Motor neuron (in vitro differentiated cells): ENCODE measurements at regions not wholly inside any gene's neighbourhood (a gene's known extent, or its start where the extent isn't known, plus 50 kb on each side); places are given as distances from the start of the nearest gene placed in this dataset.

Experiments
- ATAC-seq, 8 experiments: fragments of 200-7000 bp; cut with Tn5 transposase; replicated peaks in 6 of 8; 2 replicates each; pipeline ENCODE4 v1.8.0; 2021; ENCODE audit warnings: mild to moderate bottlenecking in 8 of 8, moderate library complexity in 8 of 8
- H3K27ac ChIP-seq, 2 donors: fragments of 250-450 bp; sonication (Bioruptor Pico); 2 replicates each; pipeline ENCODE4 v1.9.0; 2021; ENCODE audit warnings: antibody characterized with exemption in 2 of 2, mild to moderate bottlenecking in 2 of 2, moderate library complexity in 1 of 2
- H3K4me1 ChIP-seq, 2 donors: fragments of 250-450 bp; sonication (Bioruptor Pico); replicated peaks in 1 of 2; 2 replicates each; pipeline ENCODE4 v1.6.1; 2021; ENCODE audit warnings: antibody characterized with exemption in 2 of 2, mild to moderate bottlenecking in 2 of 2, moderate library complexity in 1 of 2
- H3K4me3 ChIP-seq, 5 donors: fragments of 250-450 bp; sonication (Bioruptor Pico); 2 replicates each; pipeline ENCODE4 v1.9.0; 2021; ENCODE audit warnings: antibody characterized with exemption in 5 of 5, mild to moderate bottlenecking in 5 of 5, moderate library complexity in 4 of 5
- WGBS, 10 experiments: fragments of 450-650 bp; shearing (Covaris generic); methylation state at CpG; one replicate each; pipeline ENCODE4 v1.0.0; 2022; 5-methylcytosine and 5-hydroxymethylcytosine counted together
- in situ Hi-C, 9 experiments: fragments of 400-800 bp; cut with MboI; loops; one replicate each; pipeline ENCODE4 v1.15.0; 2021; ENCODE audit warnings: low sequenced_read_pairs in 9 of 9, low pct_unique_long_range_greater_than_20kb in 2 of 9; ENCODE audit not compliant: unreplicated experiment in 9 of 9

DNA sequence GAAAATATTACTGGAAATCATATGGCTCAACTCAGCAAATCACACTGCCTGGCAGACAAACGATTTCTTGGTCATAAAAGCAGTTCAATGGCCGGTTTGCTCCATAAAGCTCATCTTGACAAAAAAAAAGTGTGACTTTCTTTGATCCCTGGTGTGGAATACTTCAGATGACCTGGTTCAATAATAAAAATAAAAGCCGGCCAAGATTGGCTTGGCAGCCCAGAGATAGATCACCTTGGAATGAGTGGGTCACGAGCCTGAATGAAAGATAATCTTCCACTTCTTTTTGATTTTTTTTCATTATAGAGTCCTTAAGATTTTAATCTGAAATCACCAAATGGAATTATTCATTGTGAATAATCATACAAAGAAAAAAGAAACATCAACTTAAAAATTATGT is 445.3 kb upstream of the CITED2 start:
- 47 to 95% (median 57%) methylated on average over 2 to 4 of the region's 4 CpGs for WGBS, 10 experiments

DNA sequence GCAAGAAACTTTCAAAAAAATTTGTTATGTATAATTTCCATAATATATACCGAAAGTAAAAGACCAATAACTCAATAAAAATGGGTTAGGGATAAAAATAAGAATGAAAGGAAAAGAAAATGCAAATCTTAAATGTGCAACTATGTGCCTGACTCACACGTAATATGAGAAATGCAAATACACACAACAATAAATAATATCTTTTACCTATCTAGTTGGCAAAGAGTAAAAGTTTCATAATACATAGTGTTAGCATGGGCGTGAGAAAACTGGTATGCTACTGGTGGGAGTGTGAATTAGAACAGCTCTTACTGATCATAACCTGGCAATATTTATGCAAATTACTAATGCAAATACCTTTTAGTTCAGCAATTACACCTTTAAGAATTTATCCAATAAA is 438.5 kb upstream of the CITED2 start:
- 26 to 100% (median 88%) methylated on average over 2 to 3 of the region's 3 CpGs for WGBS, 10 experiments
- peak in 1 of 8 experiments; percentile 50 for ATAC-seq
- in situ Hi-C loops = no loop called here
- H3K4me3 ChIP-seq = no peak overlapping the region
- H3K4me1 ChIP-seq = no peaks in the 10 kb centered on the region
- no peak overlapping the region for H3K27ac ChIP-seq

More for the DNA sequence above, 445.3 kb upstream of the CITED2 start:
- in situ Hi-C loops = no loop called here
- peak in 3 of 8 experiments; percentile 43 to 60 (median 52) for ATAC-seq
- no peak overlapping the region for H3K4me3 ChIP-seq
- no peak overlapping the region for H3K27ac ChIP-seq
- H3K4me1 ChIP-seq = peaks cover 0 to 16% of the 10 kb centered on the region in 2 donors

DNA sequence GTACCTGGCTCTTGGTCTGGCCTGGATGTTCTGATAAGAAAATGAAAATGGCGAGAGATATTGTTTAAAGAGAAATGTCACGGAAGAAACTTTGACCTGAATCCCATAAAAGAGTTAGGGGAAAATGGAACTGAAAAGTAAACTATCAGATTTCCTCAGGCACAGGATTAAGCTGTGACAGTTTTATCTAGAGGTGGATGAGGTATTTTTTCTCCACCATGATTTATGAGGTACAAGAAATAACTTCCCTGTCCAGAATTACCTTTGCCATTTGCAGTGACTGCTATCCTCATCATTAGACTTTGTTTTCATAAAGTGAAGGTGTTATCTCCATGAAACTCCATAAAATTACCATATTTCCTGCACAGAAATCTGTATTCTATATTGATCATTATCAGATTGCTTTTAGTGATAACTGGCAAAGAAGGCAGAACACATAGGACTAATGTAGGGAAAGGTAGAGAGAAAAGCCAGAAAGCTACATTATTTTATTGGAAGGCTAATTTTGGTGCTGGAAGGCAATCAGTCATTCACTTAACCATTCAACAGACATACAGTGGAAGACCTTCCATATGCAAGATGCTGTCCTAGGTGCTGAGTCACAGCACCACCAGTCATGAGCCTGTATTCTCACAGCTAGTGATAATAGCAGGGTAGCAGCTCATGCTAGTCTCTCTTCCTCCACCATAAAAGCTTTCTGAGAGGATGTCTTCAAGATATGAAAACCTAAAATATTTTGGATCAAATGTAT is 427.3 kb upstream of the CITED2 start:
- Histone ChIP-seq H3K27ac (no peak overlapping the region), H3K4me1 (no peaks in the 10 kb centered on the region), H3K4me3 (no peak overlapping the region)
- in situ Hi-C loops = no loop called here
- 65 to 100% (median 100%) methylated on average over 1 to 2 of the region's 2 CpGs for WGBS, 10 experiments
- peak; percentile 44 to 89 (median 80) for ATAC-seq

DNA sequence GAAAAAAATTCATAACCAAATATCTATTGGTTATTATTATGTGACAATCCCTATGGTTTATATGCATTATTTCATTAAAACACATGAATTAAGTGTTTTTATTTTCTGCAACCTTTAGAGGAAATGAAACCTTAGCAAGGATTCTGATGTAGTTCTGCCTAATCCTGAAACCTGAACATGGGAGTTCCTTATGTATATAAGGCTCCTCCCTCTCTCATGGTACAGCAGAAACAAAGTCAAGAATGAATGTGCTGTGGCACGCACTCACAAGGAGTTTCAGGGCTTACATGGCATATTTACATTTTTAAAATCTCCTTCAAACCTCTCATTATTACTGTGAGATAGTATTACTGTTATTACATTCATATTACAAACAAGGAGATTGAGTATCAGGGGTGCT is 426.4 kb upstream of the CITED2 start:
- Histone ChIP-seq H3K4me1 (no peaks in the 10 kb centered on the region), H3K27ac (no peak overlapping the region), H3K4me3 (no peak overlapping the region)
- in situ Hi-C loops = no loop called here
- 33 to 100% (median 83%) methylated on average over 1 of the region's 1 CpG; no CpG with 5 or more reads in 5 of the 10 experiments for WGBS, 10 experiments
- no peak for ATAC-seq

DNA sequence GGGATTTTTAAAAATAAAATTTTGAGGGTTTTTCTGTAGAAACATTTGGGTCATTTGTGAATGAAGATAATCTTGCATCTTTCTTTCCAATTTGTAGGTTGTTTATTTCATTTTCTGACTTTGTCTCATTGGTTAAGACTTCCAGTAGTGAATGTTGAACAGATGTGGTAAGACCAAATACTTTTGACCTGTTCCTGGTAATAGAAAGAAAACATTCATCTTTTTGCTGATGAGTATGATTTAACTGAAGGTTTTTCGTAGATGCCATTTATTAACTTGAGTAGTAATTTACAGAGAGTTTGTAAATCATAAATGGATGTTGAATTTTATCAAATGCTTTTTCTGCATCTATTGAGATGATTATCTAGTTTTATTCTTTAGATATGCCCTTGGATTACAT is 416.1 kb upstream of the CITED2 start:
- no peak for ATAC-seq
- H3K4me3 ChIP-seq = no peak overlapping the region
- 36 to 100% (median 92%) methylated on average over 1 of the region's 1 CpG; no CpG with 5 or more reads in 2 of the 10 experiments for WGBS, 10 experiments
- no peak overlapping the region for H3K27ac ChIP-seq
- no peaks in the 10 kb centered on the region for H3K4me1 ChIP-seq
- in situ Hi-C loops = no loop called here

DNA sequence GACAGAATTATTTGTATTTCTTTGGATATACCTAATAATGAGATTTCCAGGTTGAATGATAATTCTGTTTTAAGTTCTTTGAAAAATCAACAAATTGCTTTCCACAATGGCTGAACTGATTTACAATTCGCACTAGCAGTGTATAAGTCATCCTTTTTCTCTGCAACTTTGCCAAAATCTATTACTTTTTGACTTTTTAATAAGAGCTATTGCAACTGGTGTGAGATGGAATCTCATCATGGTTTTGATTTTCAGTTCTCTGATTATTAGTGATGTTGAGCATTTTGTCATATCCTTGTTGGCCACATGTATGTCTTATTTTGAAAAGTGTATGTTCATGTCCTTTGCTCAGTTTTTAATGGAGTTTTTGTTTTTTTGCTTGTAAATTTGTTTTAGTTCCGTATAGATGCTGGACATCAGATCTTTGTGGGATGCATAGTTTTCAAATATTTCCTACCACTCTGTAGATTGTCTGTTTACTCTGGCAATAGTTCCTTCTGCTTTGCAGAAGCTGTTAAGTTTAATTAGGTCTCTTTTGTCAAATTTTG is 409.8 kb upstream of the CITED2 start:
- Histone ChIP-seq H3K27ac (no peak overlapping the region), H3K4me3 (no peak overlapping the region), H3K4me1 (no peaks in the 10 kb centered on the region)
- in situ Hi-C loops = no loop called here
- ATAC-seq = no peak
- 79 to 100% (median 90%) methylated on average over 1 to 2 of the region's 2 CpGs for WGBS, 10 experiments

DNA sequence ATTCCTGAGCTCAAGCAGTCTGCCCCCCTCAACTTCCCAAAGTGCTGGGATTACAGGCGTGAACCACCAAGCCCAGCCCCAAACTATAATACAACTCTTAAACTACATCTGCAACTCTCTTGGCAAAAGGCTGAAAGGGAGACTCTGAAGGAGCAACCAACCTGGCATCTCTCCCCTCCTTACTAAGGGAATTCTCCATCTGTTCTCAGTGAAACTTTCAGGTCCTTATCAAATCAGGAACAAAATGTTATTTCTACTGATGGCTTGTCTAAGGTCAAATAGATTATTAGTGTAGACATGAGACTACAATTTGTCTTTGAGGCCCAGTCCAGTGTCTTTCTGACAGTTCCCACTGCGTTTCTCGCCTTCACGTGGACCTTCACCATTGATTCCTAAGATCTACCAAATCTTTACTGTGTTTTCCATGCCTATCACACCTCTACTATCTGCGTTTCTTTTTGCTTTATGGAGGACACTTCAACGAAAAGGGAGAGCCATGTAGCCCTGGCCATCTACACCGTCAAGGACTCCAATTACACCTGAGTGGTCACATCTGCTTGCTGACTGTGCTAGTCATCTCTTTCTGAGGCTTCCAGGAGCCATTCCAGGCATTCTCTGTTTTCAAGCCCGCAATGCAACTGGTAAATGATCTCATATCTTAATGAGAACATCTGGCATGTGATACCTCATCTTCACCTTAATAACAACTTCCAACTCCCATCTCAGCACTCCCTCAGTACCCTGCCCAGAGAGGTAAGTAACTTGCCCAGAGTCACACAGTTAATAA is 405.7 kb upstream of the CITED2 start:
- ATAC-seq = no peak
- H3K4me3 ChIP-seq = no peak overlapping the region
- H3K27ac ChIP-seq = no peak overlapping the region
- H3K4me1 ChIP-seq = peaks cover 37 to 41% of the 10 kb centered on the region in 2 donors
- in situ Hi-C loops = no loop called here
- 88 to 100% (median 92%) methylated on average over 1 to 6 of the region's 8 CpGs; no CpG with 5 or more reads in 1 of the 10 experiments for WGBS, 10 experiments

DNA sequence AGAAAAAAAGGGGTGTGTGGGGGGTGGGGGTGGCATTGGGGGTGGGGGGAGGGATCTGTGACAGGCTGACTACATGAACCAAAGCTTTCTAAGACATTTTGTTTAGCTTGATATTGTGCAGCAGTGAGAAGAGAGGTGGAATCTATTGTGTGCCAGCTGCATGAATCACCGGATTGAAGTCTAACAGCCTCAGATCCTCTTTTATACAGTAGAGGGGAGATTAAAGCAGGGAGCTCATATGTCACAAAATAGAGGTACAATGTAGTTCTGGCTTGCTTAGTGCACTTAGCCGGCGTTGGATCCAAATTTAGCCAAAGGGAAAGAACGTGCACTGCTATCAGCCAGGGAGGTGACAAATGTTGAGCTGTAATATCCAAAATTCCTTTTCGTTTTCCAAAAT is 404.2 kb upstream of the CITED2 start:
- in situ Hi-C loops = no loop called here

DNA sequence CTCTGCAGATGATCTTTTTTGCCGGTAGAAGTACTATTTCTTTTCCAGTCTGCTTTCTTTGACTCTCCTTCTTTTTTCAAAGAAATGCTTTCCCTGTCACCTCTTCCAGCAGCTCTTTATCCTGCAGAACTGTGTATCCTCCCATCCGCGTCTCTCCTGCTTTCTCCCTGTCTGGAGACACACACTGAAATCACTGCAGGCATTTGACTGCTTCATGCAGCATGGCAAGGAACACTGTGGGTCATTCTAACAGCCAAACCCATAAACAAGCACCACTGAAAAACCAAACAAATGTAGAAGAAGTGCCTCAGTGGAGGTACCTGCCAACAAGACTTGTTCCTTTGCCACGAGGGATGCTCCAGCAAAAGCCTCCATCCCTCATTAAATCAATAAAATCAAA is 403.7 kb upstream of the CITED2 start:
- in situ Hi-C loops = no loop called here
- WGBS, 10 experiments = 0 to 81% (median 46%) methylated on average over 1 to 4 of the region's 4 CpGs; no CpG with 5 or more reads in 2 of the 10 experiments

More for the DNA sequence above, 404.2 kb upstream of the CITED2 start:
- Histone ChIP-seq H3K27ac (peak overlapping the region in 1 of 2 donors; percentile 22), H3K4me3 (no peak overlapping the region), H3K4me1 (peaks cover 37 to 41% of the 10 kb centered on the region in 2 donors)
- WGBS, 10 experiments = 0 to 100% (median 40%) methylated on average over 1 to 4 of the region's 5 CpGs; no CpG with 5 or more reads in 1 of the 10 experiments
- ATAC-seq = peak in 5 of 8 experiments; percentile 70 to 81 (median 76)

DNA sequence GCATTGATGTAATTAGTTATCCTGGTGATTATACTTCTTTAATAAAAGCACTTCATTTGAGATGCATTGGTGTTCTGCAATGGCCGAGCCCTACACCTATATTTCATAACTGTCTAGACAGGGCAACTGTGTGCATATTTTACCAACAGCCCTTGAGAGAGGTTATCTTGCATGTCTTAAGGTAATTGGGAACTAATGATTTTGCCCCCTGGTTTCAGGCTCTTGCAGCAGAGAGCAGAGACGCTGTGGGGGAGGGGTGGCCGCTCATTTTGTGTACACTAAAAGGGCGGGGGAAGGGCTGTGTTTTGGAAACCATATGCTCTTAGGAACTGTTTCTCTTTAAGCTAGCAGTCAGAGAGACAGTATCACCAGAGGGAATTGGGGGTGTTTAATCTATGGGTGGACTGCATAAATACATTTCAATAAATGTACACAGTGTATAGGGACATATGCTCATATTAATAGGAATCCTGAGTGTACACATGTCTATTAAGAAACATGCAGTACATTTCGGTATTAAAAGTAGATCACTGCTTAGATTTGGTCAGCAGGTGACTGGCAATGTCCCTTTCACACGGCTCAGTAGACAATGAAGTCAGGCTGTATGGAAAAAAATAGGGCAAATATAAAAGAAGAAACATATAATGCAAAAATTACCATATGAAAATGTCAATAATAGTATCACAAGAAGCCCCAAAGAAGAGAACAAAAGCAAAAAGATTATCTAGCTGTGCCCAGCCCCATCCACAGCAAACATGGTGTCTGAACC is 402.9 kb upstream of the CITED2 start:
- peak in 6 of 8 experiments; percentile 30 to 93 (median 56) for ATAC-seq
- no peak overlapping the region for H3K4me3 ChIP-seq
- in situ Hi-C loops = no loop called here
- H3K27ac ChIP-seq = peak overlapping the region in 1 of 2 donors; percentile 41
- peaks cover 37 to 41% of the 10 kb centered on the region in 2 donors for H3K4me1 ChIP-seq
- WGBS, 10 experiments = 10 to 83% (median 36%) methylated on average over 1 to 4 of the region's 6 CpGs

More for the DNA sequence above, 403.7 kb upstream of the CITED2 start:
- no peak overlapping the region for H3K4me3 ChIP-seq
- peak in 6 of 8 experiments; percentile 9 to 71 (median 66) for ATAC-seq
- peaks cover 37 to 41% of the 10 kb centered on the region in 2 donors for H3K4me1 ChIP-seq
- H3K27ac ChIP-seq = peak overlapping the region; percentile 41 to 47

DNA sequence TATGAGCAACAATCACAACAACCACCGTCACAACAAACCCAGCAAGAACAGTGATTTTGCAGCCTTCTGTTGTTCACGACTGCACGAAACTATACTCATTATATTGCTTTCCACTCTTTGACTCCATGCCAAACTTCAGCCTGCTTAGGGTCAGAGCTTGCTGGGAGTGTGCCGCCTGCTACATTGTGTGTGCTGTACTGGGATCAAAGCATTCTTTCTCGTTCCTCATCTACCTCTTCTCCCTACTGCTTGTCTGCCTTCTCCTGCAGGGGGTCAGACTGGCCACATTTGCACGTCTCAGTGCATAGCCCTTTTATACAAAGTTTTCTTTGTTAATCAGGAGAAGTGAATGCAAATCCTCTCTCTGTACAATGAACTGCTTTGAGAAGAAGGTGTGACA is 401.6 kb upstream of the CITED2 start:
- in situ Hi-C loops = no loop called here
- H3K4me1 ChIP-seq = peaks cover 37 to 41% of the 10 kb centered on the region in 2 donors
- no peak overlapping the region for H3K4me3 ChIP-seq
- peak in 6 of 8 experiments; percentile 23 to 55 (median 42) for ATAC-seq
- no peak overlapping the region for H3K27ac ChIP-seq
- 6 to 83% (median 32%) methylated on average over 2 to 6 of the region's 6 CpGs; no CpG with 5 or more reads in 3 of the 10 experiments for WGBS, 10 experiments

DNA sequence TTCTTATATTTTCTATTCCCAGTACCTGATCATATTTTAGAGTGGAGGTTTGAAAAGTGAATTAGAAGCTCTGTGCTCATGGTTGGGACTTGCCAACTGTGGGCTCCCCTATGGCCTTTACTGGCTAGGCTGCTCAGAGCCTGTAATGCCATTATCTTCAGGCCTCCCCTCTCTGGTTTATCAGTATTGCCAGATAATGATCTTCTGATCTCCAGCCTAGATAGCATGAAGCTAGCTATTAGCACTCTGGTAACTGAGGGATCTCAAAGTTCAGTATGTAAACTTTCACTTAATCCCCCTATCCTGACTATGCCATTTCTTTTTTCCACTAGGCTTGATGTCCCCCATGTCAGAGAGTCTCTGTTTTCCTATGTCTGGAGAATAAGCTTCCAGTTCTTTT is 393.7 kb upstream of the CITED2 start:
- in situ Hi-C loops = no loop called here
- H3K4me1 ChIP-seq = peaks cover 0 to 10% of the 10 kb centered on the region in 2 donors
- ATAC-seq = no peak

More for the DNA sequence above, 393.7 kb upstream of the CITED2 start:
- Histone ChIP-seq H3K4me3 (no peak overlapping the region), H3K27ac (no peak overlapping the region)
